ENCODE measurements at regions not wholly inside any gene's neighbourhood (a gene's known extent, or its start where the extent isn't known, plus 50 kb on each side); places are given as distances from the start of the nearest gene placed in this dataset.

DNA sequence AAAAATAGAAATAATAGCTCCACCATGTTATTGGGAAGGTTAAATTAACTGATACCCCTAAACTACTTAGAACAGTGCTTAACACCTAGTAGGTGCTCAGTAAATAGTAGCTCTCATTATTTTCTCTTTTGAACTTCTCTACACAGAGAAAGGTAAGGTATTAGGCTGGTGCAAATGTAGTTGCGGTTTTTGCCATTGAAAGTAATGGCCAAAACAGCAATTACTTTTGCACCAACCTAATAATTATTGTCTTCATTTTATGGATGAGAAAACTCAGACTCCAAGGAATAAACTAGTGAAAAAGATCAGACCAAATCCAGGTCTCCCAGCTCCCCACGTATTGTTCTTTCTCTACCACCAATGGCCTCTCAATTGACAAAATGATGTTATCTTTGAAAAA, 157.2 kb upstream of the TMPO start:
- Histone ChIP-seq H3K9ac (ENCODE audit: low read length) (no peak overlapping the region), H3K4me3 (ENCODE audit: low read length) (no peak overlapping the region), H3K27ac (ENCODE audit: low read length) (no peak overlapping the region), H3K9me3 (ENCODE audit: control insufficient read depth, low read depth, low read length) (no peaks in the 10 kb centered on the region), H3K36me3 (ENCODE audit: control insufficient read depth, low read depth, low read length) (no peaks in the 10 kb centered on the region), H3K4me1 (ENCODE audit: control insufficient read depth, low read depth, low read length) (peaks cover 5% of the 10 kb centered on the region), H3K27me3 (ENCODE audit: control insufficient read depth, insufficient read depth, low read length) (no peaks in the 10 kb centered on the region)

GRCh38 chr12:98359856-98360255, 155.5 kb upstream of the TMPO start:
- Histone ChIP-seq H3K9ac (ENCODE audit: low read length) (no peak overlapping the region), H3K4me1 (ENCODE audit: control insufficient read depth, low read depth, low read length) (peaks cover 5% of the 10 kb centered on the region), H3K9me3 (ENCODE audit: control insufficient read depth, low read depth, low read length) (no peaks in the 10 kb centered on the region), H3K36me3 (ENCODE audit: control insufficient read depth, low read depth, low read length) (no peaks in the 10 kb centered on the region), H3K4me3 (ENCODE audit: low read length) (no peak overlapping the region), H3K27ac (ENCODE audit: low read length) (no peak overlapping the region), H3K27me3 (ENCODE audit: control insufficient read depth, insufficient read depth, low read length) (no peaks in the 10 kb centered on the region)

DNA sequence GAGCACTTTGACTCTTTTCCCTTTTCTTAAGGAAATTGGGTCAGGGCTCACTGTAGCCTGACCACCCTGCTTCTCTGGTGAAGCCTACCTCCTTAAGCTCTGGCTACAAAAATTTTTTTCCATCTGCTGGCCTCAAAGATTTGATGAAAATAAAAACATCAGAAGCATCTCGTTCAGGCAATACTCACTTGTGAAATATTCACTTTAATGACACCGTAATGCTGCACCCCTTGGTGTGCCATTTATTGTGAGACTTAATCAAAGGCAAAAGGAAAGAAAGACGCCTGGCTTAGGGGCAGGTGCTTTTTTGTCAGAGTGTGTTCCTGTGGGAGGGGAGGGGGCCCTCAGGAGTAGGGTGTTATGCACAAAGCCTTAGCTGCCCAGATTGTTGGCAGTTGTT, 155.0 kb upstream of the TMPO start:
- Histone ChIP-seq H3K9me3 (ENCODE audit: control insufficient read depth, low read depth, low read length) (no peaks in the 10 kb centered on the region), H3K9ac (ENCODE audit: low read length) (no peak overlapping the region), H3K4me1 (ENCODE audit: control insufficient read depth, low read depth, low read length) (peaks cover 4% of the 10 kb centered on the region), H3K27me3 (ENCODE audit: control insufficient read depth, insufficient read depth, low read length) (no peaks in the 10 kb centered on the region), H3K36me3 (ENCODE audit: control insufficient read depth, low read depth, low read length) (no peaks in the 10 kb centered on the region), H3K27ac (ENCODE audit: low read length) (no peak overlapping the region), H3K4me3 (ENCODE audit: low read length) (no peak overlapping the region)

GRCh38 chr12:98369581-98369980, 145.8 kb upstream of the TMPO start:
- Histone ChIP-seq H3K4me1 (ENCODE audit: control insufficient read depth, low read depth, low read length) (peaks cover 6% of the 10 kb centered on the region), H3K9ac (ENCODE audit: low read length) (no peak overlapping the region), H3K27me3 (ENCODE audit: control insufficient read depth, insufficient read depth, low read length) (no peaks in the 10 kb centered on the region), H3K36me3 (ENCODE audit: control insufficient read depth, low read depth, low read length) (no peaks in the 10 kb centered on the region), H3K27ac (ENCODE audit: low read length) (no peak overlapping the region), H3K4me3 (ENCODE audit: low read length) (no peak overlapping the region), H3K9me3 (ENCODE audit: control insufficient read depth, low read depth, low read length) (no peaks in the 10 kb centered on the region)

GRCh38 chr12:98370976-98371375, 144.4 kb upstream of the TMPO start:
- H3K9me3 ChIP-seq (ENCODE audit: control insufficient read depth, low read depth, low read length), result no peaks in the 10 kb centered on the region
- H3K27me3 ChIP-seq (ENCODE audit: control insufficient read depth, insufficient read depth, low read length), result no peaks in the 10 kb centered on the region
- no peak overlapping the region for H3K4me3 ChIP-seq (ENCODE audit: low read length)
- no peak overlapping the region for H3K27ac ChIP-seq (ENCODE audit: low read length)
- H3K36me3 ChIP-seq (ENCODE audit: control insufficient read depth, low read depth, low read length), result no peaks in the 10 kb centered on the region
- H3K9ac ChIP-seq (ENCODE audit: low read length), result no peak overlapping the region
- peaks cover 6% of the 10 kb centered on the region for H3K4me1 ChIP-seq (ENCODE audit: control insufficient read depth, low read depth, low read length)

- no peaks in the 10 kb centered on the region for H3K27me3 ChIP-seq (ENCODE audit: control insufficient read depth, insufficient read depth, low read length)
- H3K27ac ChIP-seq (ENCODE audit: low read length), result no peak overlapping the region
- H3K4me1 ChIP-seq (ENCODE audit: control insufficient read depth, low read depth, low read length), result peaks cover 6% of the 10 kb centered on the region
- H3K9ac ChIP-seq (ENCODE audit: low read length), result no peak overlapping the region
- no peaks in the 10 kb centered on the region for H3K36me3 ChIP-seq (ENCODE audit: control insufficient read depth, low read depth, low read length)
- no peaks in the 10 kb centered on the region for H3K9me3 ChIP-seq (ENCODE audit: control insufficient read depth, low read depth, low read length)
- H3K4me3 ChIP-seq (ENCODE audit: low read length), result no peak overlapping the region
Measured at GRCh38 chr12:98371419-98371818, 144.0 kb upstream of the TMPO start.

DNA sequence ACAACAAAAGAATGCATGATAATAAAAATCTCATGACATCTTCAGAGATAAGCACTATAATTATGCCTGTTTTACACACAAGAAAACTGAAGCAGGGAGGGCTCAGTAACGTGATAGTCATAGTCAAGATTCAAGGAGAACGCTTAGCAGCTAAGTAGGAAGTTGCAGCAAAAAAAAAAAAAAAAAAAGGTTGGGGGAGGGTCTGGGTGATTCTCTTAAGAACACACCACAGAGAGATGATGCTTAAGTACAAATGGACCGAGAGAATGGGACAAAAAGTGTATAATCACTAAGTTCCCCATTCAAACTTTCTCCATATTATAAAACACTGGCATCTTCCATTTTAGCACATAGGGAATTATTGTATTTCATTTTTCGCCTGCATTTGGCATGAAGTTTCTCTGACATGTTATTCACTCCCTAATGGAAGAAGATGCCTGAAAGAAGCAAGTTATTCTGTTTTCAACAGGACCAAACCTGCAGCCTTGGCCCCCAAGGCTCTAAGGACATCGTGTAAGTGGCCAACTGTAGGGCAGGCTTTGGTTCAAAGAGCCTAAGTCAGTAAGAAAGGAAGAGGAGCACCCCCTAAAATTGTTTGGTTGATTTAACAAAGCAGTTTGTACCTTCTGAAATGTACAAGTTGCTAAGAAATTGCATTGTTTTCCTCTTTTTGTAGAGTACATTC, 142.9 kb upstream of the TMPO start:
- H3K27me3 ChIP-seq (ENCODE audit: control insufficient read depth, insufficient read depth, low read length), result no peaks in the 10 kb centered on the region
- no peaks in the 10 kb centered on the region for H3K36me3 ChIP-seq (ENCODE audit: control insufficient read depth, low read depth, low read length)
- H3K9ac ChIP-seq (ENCODE audit: low read length), result no peak overlapping the region
- no peak overlapping the region for H3K27ac ChIP-seq (ENCODE audit: low read length)
- no peaks in the 10 kb centered on the region for H3K9me3 ChIP-seq (ENCODE audit: control insufficient read depth, low read depth, low read length)
- H3K4me3 ChIP-seq (ENCODE audit: low read length), result no peak overlapping the region
- H3K4me1 ChIP-seq (ENCODE audit: control insufficient read depth, low read depth, low read length), result peaks cover 6% of the 10 kb centered on the region

- Histone ChIP-seq H3K4me1 (ENCODE audit: control insufficient read depth, low read depth, low read length) (peaks cover 6% of the 10 kb centered on the region), H3K4me3 (ENCODE audit: low read length) (no peak overlapping the region), H3K9me3 (ENCODE audit: control insufficient read depth, low read depth, low read length) (no peaks in the 10 kb centered on the region), H3K9ac (ENCODE audit: low read length) (no peak overlapping the region), H3K27ac (ENCODE audit: low read length) (no peak overlapping the region), H3K36me3 (ENCODE audit: control insufficient read depth, low read depth, low read length) (no peaks in the 10 kb centered on the region), H3K27me3 (ENCODE audit: control insufficient read depth, insufficient read depth, low read length) (no peaks in the 10 kb centered on the region)
Measured at GRCh38 chr12:98373025-98373554, 142.3 kb upstream of the TMPO start.

- Histone ChIP-seq H3K4me1 (ENCODE audit: control insufficient read depth, low read depth, low read length) (peaks cover 6% of the 10 kb centered on the region), H3K9ac (ENCODE audit: low read length) (no peak overlapping the region), H3K9me3 (ENCODE audit: control insufficient read depth, low read depth, low read length) (no peaks in the 10 kb centered on the region), H3K4me3 (ENCODE audit: low read length) (no peak overlapping the region), H3K27ac (ENCODE audit: low read length) (no peak overlapping the region), H3K36me3 (ENCODE audit: control insufficient read depth, low read depth, low read length) (no peaks in the 10 kb centered on the region), H3K27me3 (ENCODE audit: control insufficient read depth, insufficient read depth, low read length) (no peaks in the 10 kb centered on the region)
Measured at GRCh38 chr12:98374007-98374406, 141.4 kb upstream of the TMPO start.

GRCh38 chr12:98379106-98379505, 136.3 kb upstream of the TMPO start:
- Histone ChIP-seq H3K27ac (ENCODE audit: low read length) (no peak overlapping the region), H3K9ac (ENCODE audit: low read length) (no peak overlapping the region), H3K36me3 (ENCODE audit: control insufficient read depth, low read depth, low read length) (no peaks in the 10 kb centered on the region), H3K9me3 (ENCODE audit: control insufficient read depth, low read depth, low read length) (no peaks in the 10 kb centered on the region), H3K27me3 (ENCODE audit: control insufficient read depth, insufficient read depth, low read length) (no peaks in the 10 kb centered on the region), H3K4me3 (ENCODE audit: low read length) (no peak overlapping the region), H3K4me1 (ENCODE audit: control insufficient read depth, low read depth, low read length) (no peaks in the 10 kb centered on the region)

- H3K9ac ChIP-seq (ENCODE audit: low read length), result no peak overlapping the region
- no peaks in the 10 kb centered on the region for H3K36me3 ChIP-seq (ENCODE audit: control insufficient read depth, low read depth, low read length)
- H3K4me1 ChIP-seq (ENCODE audit: control insufficient read depth, low read depth, low read length), result no peaks in the 10 kb centered on the region
- no peak overlapping the region for H3K27ac ChIP-seq (ENCODE audit: low read length)
- no peaks in the 10 kb centered on the region for H3K9me3 ChIP-seq (ENCODE audit: control insufficient read depth, low read depth, low read length)
- H3K4me3 ChIP-seq (ENCODE audit: low read length), result no peak overlapping the region
- no peaks in the 10 kb centered on the region for H3K27me3 ChIP-seq (ENCODE audit: control insufficient read depth, insufficient read depth, low read length)
Measured at GRCh38 chr12:98385641-98386040, 129.7 kb upstream of the TMPO start.

DNA sequence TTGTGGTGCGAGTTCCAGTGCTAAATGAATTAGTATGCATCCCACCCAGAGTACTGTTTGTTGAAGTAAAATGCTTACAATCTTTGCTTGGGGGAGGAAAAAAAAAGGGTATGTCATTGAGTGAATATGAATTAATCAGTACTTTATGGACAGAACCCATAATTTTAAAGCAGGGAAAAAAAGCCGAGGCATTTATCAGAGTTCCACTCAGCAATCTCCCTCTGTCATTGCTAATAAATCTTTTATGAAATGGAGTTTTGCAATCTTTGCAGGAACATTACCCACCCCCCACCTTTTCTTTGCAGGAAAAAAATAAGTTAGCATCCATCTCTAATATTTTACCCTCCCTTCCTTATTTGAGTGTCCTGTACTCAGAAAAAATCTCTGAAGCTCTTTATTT, 127.9 kb upstream of the TMPO start:
- Histone ChIP-seq H3K27ac (ENCODE audit: low read length) (no peak overlapping the region), H3K9me3 (ENCODE audit: control insufficient read depth, low read depth, low read length) (no peaks in the 10 kb centered on the region), H3K36me3 (ENCODE audit: control insufficient read depth, low read depth, low read length) (no peaks in the 10 kb centered on the region), H3K4me3 (ENCODE audit: low read length) (no peak overlapping the region), H3K9ac (ENCODE audit: low read length) (no peak overlapping the region), H3K27me3 (ENCODE audit: control insufficient read depth, insufficient read depth, low read length) (no peaks in the 10 kb centered on the region), H3K4me1 (ENCODE audit: control insufficient read depth, low read depth, low read length) (no peaks in the 10 kb centered on the region)
